T-helper 17 cell (primary cell): ENCODE measurements at regions not wholly inside any gene's neighbourhood (a gene's known extent, or its start where the extent isn't known, plus 50 kb on each side); places are given as distances from the start of the nearest gene placed in this dataset.
"Not testable (repeated sequence)": the region's sequence is repeated elsewhere in the genome, so short reads cannot be mapped to it uniquely, and the experiment has no call there.

ENCODE experiments used
- ATAC-seq: fragments of 150-1000 bp; cut with Tn5 transposase; 2 replicates; pipeline ENCODE4 v1.10.0; 2021; ENCODE audit warnings: mild to moderate bottlenecking, moderate library complexity
- DNase-seq, 3 donors: peaks; one replicate each; pipeline versions ENCODE4 v3.0.0 to v3.0.0-alpha.2; 2020 to 2021
- H3K9me3 ChIP-seq: one replicate; pipeline ENCODE4 v1.7.0; 2013; ENCODE audit warnings: low read length, mild to moderate bottlenecking; ENCODE audit not compliant: control insufficient read depth, poor library complexity, severe bottlenecking
- H3K27ac Mint-ChIP-seq: one replicate; pipeline ENCODE4 v1.8.0; 2022; ENCODE audit warnings: mild to moderate bottlenecking, moderate library complexity, mixed read lengths
- H3K27me3 Mint-ChIP-seq: one replicate; pipeline ENCODE4 v1.8.0; 2022; ENCODE audit warnings: mixed read lengths
- H3K36me3 Mint-ChIP-seq: one replicate; pipeline ENCODE4 v1.8.0; 2022; ENCODE audit warnings: low read depth, mixed read lengths
- H3K4me1 Mint-ChIP-seq: one replicate; pipeline ENCODE4 v1.8.0; 2022; ENCODE audit warnings: mild to moderate bottlenecking, mixed read lengths
- H3K4me3 Mint-ChIP-seq: one replicate; pipeline ENCODE4 v1.8.0; 2022; ENCODE audit warnings: mild to moderate bottlenecking, moderate library complexity, mixed read lengths

DNA sequence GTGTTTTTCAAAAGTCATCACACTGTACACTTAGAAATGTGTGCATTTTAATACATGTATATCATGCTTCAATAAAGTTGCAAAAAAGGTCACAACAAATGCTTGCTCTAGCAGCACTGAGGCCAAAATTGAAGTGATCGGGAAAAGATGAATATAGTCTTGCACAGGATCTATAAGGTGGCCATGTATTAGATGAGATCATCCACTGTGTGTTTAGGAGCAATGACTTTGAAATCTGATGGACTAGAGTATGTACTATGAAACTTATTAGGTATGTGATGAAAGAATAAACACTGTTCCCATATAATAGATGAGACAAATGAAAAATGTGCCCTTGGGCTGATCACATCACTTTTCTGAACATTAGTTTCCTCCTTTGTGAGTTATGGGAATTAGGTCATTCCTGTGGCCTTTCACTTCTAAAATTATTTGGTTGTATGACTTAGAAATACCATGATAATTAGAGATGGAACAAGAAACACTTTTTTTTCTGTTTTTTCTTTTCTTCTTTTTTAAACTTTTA, 984.6 kb downstream of the ADGRL2 start:
- ATAC-seq (no peak), DNase-seq (no peak)
- H3K27ac Mint-ChIP-seq, result no peak overlapping the region
- no peaks in the 10 kb centered on the region for H3K9me3 ChIP-seq
- no peak overlapping the region for H3K4me3 Mint-ChIP-seq
- no peaks in the 10 kb centered on the region for H3K36me3 Mint-ChIP-seq
- H3K4me1 Mint-ChIP-seq, result no peaks in the 10 kb centered on the region
- H3K27me3 Mint-ChIP-seq, result no peaks in the 10 kb centered on the region

DNA sequence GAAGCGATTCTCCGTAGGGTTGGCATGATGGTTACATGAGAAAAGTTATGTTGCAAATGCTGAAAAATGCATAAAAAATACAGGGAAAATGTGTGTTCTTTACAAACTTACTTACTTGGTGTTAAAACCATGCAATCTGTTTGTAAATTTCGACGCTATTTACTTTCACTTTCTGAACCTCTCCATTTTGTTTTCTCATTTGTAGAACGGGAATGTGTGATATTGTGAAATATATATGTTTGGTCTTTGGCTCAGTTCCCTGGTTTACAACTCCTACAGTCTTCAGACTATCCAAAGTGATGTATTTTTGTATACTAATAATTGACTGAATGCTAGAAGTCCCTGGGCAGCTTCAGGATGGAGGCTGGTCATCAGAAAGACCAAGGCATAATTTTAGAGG, 982.3 kb downstream of the ADGRL2 start:
- no peak overlapping the region for H3K4me3 Mint-ChIP-seq
- DNase-seq, result no peak

DNA sequence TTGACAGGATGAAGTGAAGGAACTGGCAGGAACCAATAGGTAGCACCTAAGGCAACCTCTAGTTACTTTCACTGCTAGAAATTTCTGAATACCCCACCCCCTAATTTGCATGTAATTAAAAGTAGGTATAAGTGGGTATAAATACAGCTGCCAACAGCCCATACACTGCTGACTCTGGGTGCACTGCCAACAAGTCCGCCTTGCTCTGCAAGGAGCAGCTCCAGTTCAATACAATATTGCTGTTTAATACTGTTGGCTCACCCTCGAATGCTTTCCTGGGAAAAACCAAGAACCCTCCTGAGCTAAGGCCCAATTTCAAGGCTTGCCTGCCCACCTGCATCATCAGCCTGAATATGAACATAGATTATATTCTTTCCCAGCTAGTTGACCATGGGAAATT, 981.9 kb downstream of the ADGRL2 start:
- Mint-ChIP-seq H3K27me3 (no peaks in the 10 kb centered on the region), H3K4me3 (no peak overlapping the region), H3K4me1 (peaks cover 3% of the 10 kb centered on the region), H3K36me3 (no peaks in the 10 kb centered on the region), H3K27ac (no peak overlapping the region)
- no peak for ATAC-seq
- H3K9me3 ChIP-seq, result no peaks in the 10 kb centered on the region
- DNase-seq, result no peak

More for the DNA sequence above, 982.3 kb downstream of the ADGRL2 start:
- no peaks in the 10 kb centered on the region for H3K9me3 ChIP-seq
- no peaks in the 10 kb centered on the region for H3K36me3 Mint-ChIP-seq
- H3K27ac Mint-ChIP-seq, result no peak overlapping the region
- H3K27me3 Mint-ChIP-seq, result no peaks in the 10 kb centered on the region
- H3K4me1 Mint-ChIP-seq, result no peaks in the 10 kb centered on the region
- no peak for ATAC-seq

DNA sequence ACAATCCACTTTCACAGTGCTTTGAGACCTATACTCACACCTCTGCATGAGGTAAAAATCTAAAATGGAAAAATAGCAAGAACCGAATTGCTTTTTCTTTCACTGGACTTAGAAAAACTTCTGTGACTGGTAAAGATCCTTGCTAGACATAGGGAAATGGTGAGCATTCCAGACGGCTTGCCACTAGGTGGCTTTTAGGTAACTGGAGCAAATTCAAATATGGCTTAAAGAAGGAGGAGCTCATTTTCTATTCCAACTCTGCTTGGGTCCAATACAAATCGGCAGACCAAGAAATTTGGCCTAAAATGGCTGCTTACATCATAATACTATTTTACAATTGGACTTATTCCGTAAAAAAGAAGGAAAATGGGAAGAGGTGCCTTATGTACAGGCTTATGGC, 977.9 kb downstream of the ADGRL2 start:
- no peaks in the 10 kb centered on the region for H3K36me3 Mint-ChIP-seq
- peaks cover 6% of the 10 kb centered on the region for H3K4me1 Mint-ChIP-seq
- H3K9me3 ChIP-seq, result no peaks in the 10 kb centered on the region
- ATAC-seq (no peak), DNase-seq (no peak)
- H3K27me3 Mint-ChIP-seq, result no peaks in the 10 kb centered on the region
- no peak overlapping the region for H3K4me3 Mint-ChIP-seq
- H3K27ac Mint-ChIP-seq, result no peak overlapping the region

DNA sequence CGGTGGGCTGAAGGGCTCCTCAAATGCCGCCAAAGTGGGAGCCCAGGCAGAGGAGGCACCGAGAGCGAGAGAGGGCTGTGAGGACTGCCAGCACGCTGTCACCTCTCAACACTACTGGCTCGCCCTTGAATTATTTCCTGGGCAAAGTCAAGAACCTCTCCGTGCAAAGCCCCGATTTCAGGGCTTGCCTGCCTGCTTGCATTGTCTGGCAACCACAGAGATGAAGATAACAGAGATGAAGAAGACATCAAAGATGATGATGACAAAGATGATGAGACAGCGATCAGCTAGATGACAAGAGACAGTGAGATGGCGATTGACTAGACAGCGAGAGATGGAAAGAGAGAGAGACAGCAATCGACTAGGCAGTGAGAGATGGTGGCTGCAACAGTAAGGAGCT, 976.5 kb downstream of the ADGRL2 start:
- no peaks in the 10 kb centered on the region for H3K9me3 ChIP-seq
- no peak for DNase-seq
- Mint-ChIP-seq H3K27ac (no peak overlapping the region), H3K27me3 (no peaks in the 10 kb centered on the region), H3K36me3 (no peaks in the 10 kb centered on the region), H3K4me3 (peak overlapping the region; percentile 80), H3K4me1 (peaks cover 6% of the 10 kb centered on the region)
- ATAC-seq, result peak; percentile 23

DNA sequence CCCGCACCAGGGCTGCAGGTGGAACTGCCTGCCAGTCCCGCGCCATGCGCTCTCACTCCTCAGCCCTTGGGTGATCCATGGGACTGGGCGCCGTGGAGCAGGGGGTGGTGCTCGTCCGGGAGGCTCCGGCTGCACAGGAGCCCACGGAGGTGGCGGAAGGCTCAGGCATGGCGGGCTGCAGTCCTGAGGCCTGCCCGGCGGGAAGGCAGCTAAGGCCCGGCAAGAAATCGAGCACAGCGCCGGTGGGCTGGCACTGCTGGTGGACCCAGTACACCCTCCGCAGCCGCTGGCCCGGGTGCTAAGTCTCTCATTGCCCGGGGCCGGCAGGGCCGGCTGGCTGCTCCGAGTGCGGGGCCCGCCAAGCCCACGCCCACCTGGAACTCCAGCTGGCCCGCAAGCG, 976.0 kb downstream of the ADGRL2 start:
- not testable (repeated sequence) for H3K27me3 Mint-ChIP-seq, H3K36me3 Mint-ChIP-seq, H3K9me3 ChIP-seq, H3K4me3 Mint-ChIP-seq, ATAC-seq, H3K27ac Mint-ChIP-seq, DNase-seq, H3K4me1 Mint-ChIP-seq

DNA sequence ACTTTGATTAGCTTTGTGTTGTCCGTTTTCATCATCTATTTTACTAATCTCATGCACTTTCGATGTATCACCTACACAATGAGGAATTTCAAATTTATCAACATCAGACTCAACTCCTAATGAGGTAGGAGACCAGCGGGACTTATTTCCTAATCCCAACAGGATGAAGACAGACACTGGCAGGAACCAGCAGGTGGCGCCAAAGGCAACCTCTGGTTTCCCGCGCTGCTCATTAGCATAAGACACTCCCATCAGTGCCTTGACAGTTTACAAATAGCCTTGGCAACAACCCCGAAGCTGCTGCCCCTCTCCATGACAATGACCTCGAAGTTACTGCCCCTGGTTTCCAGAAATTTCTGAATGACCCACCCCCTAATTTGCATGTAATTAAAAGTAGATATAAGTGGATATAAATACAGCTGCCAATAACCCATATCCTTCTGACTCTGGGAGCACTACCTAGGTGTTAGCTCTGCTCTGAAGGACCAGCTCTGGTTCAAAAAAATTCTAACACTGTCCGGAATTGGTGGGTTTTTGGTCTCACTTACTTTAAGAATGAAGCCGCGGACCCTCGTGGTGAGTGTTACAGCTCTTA, 974.8 kb downstream of the ADGRL2 start:
- ATAC-seq, result no peak
- Mint-ChIP-seq H3K27me3 (no peaks in the 10 kb centered on the region), H3K4me3 (no peak overlapping the region), H3K4me1 (peaks cover 6% of the 10 kb centered on the region), H3K27ac (no peak overlapping the region), H3K36me3 (no peaks in the 10 kb centered on the region)
- no peaks in the 10 kb centered on the region for H3K9me3 ChIP-seq
- DNase-seq, result peak in 1 of 3 donors; percentile 6

DNA sequence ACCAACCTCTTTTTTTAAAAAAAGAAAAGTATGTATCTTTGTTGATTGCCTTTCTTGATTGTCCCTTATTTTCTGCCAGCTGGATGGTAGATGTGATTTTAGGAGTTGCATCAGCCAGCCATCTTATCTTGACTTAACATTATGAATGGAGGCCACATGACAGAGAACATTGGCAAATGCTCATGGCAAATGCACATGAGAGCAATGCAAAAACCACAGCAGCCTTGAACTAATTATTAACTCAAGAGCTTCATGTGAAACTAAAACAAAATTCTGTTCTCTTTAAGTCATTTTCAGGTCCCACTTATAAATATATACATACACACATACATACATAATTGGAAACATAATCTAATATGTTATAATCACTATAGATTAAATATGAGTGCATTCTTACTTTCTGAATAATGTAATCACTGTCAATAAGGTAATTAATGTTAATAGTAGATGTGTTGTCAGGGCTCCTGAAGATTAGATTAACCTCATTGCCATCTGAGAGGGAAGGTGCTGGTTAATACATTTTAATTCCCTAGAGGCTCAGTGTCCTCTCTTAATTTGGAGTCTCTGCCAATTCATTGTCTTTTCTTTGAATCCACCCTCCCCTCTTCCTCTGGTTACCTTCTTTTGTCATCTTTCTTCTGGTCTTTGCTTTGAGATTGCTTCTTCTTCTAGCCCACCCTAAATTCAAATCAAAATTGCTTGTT, 962.2 kb downstream of the ADGRL2 start:
- no peaks in the 10 kb centered on the region for H3K9me3 ChIP-seq
- H3K27ac Mint-ChIP-seq, result no peak overlapping the region
- no peaks in the 10 kb centered on the region for H3K4me1 Mint-ChIP-seq
- H3K36me3 Mint-ChIP-seq, result no peaks in the 10 kb centered on the region
- DNase-seq (no peak), ATAC-seq (no peak)
- no peaks in the 10 kb centered on the region for H3K27me3 Mint-ChIP-seq
- H3K4me3 Mint-ChIP-seq, result no peak overlapping the region

DNA sequence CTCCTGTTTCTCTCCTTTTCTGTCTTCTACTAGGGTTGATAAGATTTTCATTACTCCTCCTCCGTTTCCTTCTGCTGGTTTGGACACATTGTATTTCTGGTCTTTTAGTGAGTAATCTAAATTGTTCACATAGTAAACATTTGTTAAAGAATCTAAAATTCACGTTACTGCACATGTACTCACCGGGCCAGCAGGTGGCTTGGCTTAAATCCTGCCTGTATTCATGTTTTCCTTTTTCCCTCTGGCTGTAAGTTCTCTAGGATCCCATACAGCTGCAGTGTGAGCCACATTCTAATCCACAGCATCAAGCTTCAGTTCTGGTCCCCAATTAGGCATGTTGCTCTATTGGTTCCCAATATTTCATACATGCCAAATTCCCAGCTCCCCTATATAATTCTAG, 958.3 kb downstream of the ADGRL2 start:
- ATAC-seq, result no peak
- Mint-ChIP-seq H3K36me3 (no peaks in the 10 kb centered on the region), H3K4me3 (no peak overlapping the region), H3K27me3 (no peaks in the 10 kb centered on the region), H3K27ac (no peak overlapping the region), H3K4me1 (no peaks in the 10 kb centered on the region)
- no peaks in the 10 kb centered on the region for H3K9me3 ChIP-seq
- no peak for DNase-seq

DNA sequence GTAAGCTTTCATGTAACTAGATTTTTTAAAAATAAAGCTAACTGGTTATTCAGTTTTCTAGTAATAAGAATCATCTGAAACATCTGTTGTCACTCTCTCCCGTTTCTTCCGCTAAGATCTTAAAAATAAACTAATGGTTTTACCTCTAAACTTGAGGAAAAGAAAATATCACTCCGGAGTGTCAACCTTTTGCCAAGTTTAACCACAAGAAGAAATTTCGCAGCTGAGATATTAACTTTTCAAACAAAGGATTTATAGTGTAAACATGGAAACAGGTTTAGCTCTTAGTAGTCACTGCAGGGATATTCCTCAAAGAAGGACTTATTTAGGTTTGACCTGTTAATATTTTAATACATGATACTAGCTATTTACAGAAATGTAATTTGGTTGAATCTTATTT, 954.9 kb downstream of the ADGRL2 start:
- H3K27me3 Mint-ChIP-seq, result no peaks in the 10 kb centered on the region
- H3K4me1 Mint-ChIP-seq, result no peaks in the 10 kb centered on the region
- no peaks in the 10 kb centered on the region for H3K36me3 Mint-ChIP-seq
- H3K27ac Mint-ChIP-seq, result no peak overlapping the region
- H3K4me3 Mint-ChIP-seq, result no peak overlapping the region
- DNase-seq (no peak), ATAC-seq (no peak)
- no peaks in the 10 kb centered on the region for H3K9me3 ChIP-seq

DNA sequence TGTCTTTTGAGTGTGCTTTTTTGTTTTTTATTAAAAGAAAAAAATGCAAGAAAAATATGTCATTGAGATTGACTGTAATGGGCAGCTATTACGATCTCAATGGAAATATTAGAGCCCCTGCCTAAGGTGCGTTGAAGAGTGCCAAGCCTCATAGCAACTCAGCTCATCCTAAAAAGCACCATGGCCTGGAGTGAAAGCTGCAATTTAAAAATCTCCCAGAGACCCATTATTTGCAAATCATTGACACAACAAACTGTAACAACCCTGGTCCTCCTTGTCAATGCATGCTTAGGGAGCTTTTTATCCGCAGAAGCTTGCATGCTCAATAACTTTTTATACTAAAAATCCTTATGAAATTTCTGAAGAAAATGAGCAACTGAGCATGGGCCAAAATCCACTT, 954.5 kb downstream of the ADGRL2 start:
- no peaks in the 10 kb centered on the region for H3K9me3 ChIP-seq
- Mint-ChIP-seq H3K27ac (no peak overlapping the region), H3K36me3 (no peaks in the 10 kb centered on the region), H3K4me3 (no peak overlapping the region), H3K27me3 (no peaks in the 10 kb centered on the region), H3K4me1 (no peaks in the 10 kb centered on the region)
- no peak for DNase-seq
- ATAC-seq, result no peak

DNA sequence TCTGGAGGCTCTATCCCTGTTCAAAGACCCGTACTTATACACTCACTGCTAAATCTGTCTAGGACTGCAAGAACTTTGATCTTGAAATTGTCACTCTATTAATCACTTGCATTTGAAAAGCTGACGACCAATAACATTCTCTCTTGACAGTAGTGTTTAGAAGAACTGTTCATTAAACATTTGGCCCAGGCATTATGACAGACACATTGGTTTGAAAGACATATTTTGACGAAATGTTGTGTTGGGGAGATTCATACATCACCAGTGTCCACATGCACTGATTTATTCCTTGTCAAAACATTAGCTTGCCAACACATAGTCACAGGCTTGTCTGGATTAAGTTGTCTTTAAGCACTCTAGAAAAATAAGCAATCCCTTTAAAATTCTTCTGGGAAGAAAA, 951.3 kb downstream of the ADGRL2 start:
- no peak for DNase-seq
- H3K27me3 Mint-ChIP-seq, result no peaks in the 10 kb centered on the region
- no peaks in the 10 kb centered on the region for H3K4me1 Mint-ChIP-seq
- no peaks in the 10 kb centered on the region for H3K9me3 ChIP-seq
- no peak overlapping the region for H3K4me3 Mint-ChIP-seq
- no peak overlapping the region for H3K27ac Mint-ChIP-seq
- no peak for ATAC-seq
- H3K36me3 Mint-ChIP-seq, result no peaks in the 10 kb centered on the region

DNA sequence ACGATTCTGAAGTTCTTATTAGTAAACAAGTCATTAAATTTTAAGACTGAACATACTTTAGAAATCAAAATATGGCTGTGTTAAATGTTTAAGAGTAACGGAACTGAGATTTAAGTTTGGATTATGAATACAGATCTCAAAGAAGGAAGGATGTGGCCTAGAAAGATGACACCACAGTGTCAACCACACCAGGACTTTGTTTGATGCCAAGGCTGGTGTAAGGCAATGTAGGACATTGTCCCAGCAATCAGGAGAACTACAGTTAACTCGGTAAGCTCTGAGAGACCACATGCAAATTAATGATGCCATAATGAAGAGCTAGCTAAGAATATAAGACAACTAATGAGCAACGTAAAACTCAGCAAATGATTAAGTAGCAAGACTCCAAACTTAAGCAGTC, 932.9 kb downstream of the ADGRL2 start:
- ATAC-seq (peak; percentile 48), DNase-seq (no peak)
- no peaks in the 10 kb centered on the region for H3K27me3 Mint-ChIP-seq
- no peaks in the 10 kb centered on the region for H3K36me3 Mint-ChIP-seq
- no peaks in the 10 kb centered on the region for H3K4me1 Mint-ChIP-seq
- no peak overlapping the region for H3K4me3 Mint-ChIP-seq
- H3K27ac Mint-ChIP-seq, result no peak overlapping the region
- no peaks in the 10 kb centered on the region for H3K9me3 ChIP-seq

DNA sequence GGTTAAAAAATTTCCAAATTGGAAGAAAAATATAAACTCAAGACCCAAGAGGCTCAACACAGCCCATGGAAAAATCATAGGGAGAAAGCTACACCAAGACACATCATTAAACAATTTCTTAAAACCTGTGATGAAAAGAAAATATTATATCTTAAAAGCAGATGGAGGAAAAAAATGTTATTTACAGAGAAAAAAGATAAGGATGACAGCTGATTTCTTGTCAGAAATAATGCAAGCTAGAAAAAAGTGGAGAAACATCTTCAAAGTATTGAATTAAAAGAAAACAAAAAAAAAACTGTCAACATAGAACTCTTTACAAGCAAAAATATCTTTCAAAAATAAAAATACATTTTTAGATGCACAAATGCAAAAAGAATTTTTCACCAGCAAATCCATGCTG, 930.5 kb downstream of the ADGRL2 start:
- Mint-ChIP-seq H3K27ac (no peak overlapping the region), H3K36me3 (no peaks in the 10 kb centered on the region), H3K4me1 (no peaks in the 10 kb centered on the region), H3K4me3 (no peak overlapping the region), H3K27me3 (no peaks in the 10 kb centered on the region)
- no peak for ATAC-seq
- no peaks in the 10 kb centered on the region for H3K9me3 ChIP-seq
- DNase-seq, result no peak
